ENCODE measurements at regions not wholly inside any gene's neighbourhood (a gene's known extent, or its start where the extent isn't known, plus 50 kb on each side); places are given as distances from the start of the nearest gene placed in this dataset.

GRCh38 chr1:79945391-79945790 lies 938.9 kb upstream of the ADGRL4 start:
- Histone ChIP-seq H3K9me3 (ENCODE audit: low read length) (no peaks in the 10 kb centered on the region), H3K4me3 (ENCODE audit: low read length) (no peak overlapping the region), H3K36me3 (ENCODE audit: insufficient read depth, low read length) (no peaks in the 10 kb centered on the region), H3K27me3 (ENCODE audit: insufficient read depth, low read length, poor library complexity, severe bottlenecking) (no peaks in the 10 kb centered on the region), H3K4me1 (ENCODE audit: insufficient read depth, low read length) (no peaks in the 10 kb centered on the region), H3K27ac (ENCODE audit: low read depth, low read length) (no peak overlapping the region)
- H3K36me3 Mint-ChIP-seq, result no peaks in the 10 kb centered on the region
- no peak overlapping the region for H3K27ac Mint-ChIP-seq
- no peak overlapping the region for H3K4me3 Mint-ChIP-seq
- no peak for DNase-seq
- CTCF ChIA-PET, result no interaction called here
- H3K4me1 Mint-ChIP-seq, result no peaks in the 10 kb centered on the region
- H3K9me3 Mint-ChIP-seq, result peaks cover 7 to 22% (median 8%) of the 10 kb centered on the region in 5 donors
- POLR2A ChIA-PET, result no interaction called here
- no peaks in the 10 kb centered on the region for H3K27me3 Mint-ChIP-seq

- H3K27me3 Mint-ChIP-seq, result no peaks in the 10 kb centered on the region
- Histone ChIP-seq H3K27ac (ENCODE audit: low read depth, low read length) (no peak overlapping the region), H3K36me3 (ENCODE audit: insufficient read depth, low read length) (no peaks in the 10 kb centered on the region), H3K4me3 (ENCODE audit: low read length) (no peak overlapping the region), H3K27me3 (ENCODE audit: insufficient read depth, low read length, poor library complexity, severe bottlenecking) (no peaks in the 10 kb centered on the region), H3K4me1 (ENCODE audit: insufficient read depth, low read length) (no peaks in the 10 kb centered on the region), H3K9me3 (ENCODE audit: low read length) (no peaks in the 10 kb centered on the region)
- H3K4me3 Mint-ChIP-seq, result no peak overlapping the region
- DNase-seq, result no peak
- ChIA-PET CTCF (no interaction called here), POLR2A (no interaction called here)
- H3K36me3 Mint-ChIP-seq, result no peaks in the 10 kb centered on the region
- H3K27ac Mint-ChIP-seq, result no peak overlapping the region
- H3K4me1 Mint-ChIP-seq, result no peaks in the 10 kb centered on the region
- peaks cover 3 to 32% (median 12%) of the 10 kb centered on the region in 5 donors for H3K9me3 Mint-ChIP-seq
Observed at GRCh38 chr1:79929356-79929755, 922.8 kb upstream of the ADGRL4 start.

GRCh38 chr1:79928901-79929300 lies 922.4 kb upstream of the ADGRL4 start:
- Histone ChIP-seq H3K4me3 (ENCODE audit: low read length) (no peak overlapping the region), H3K27me3 (ENCODE audit: insufficient read depth, low read length, poor library complexity, severe bottlenecking) (no peaks in the 10 kb centered on the region), H3K27ac (ENCODE audit: low read depth, low read length) (no peak overlapping the region), H3K4me1 (ENCODE audit: insufficient read depth, low read length) (no peaks in the 10 kb centered on the region), H3K9me3 (ENCODE audit: low read length) (no peaks in the 10 kb centered on the region), H3K36me3 (ENCODE audit: insufficient read depth, low read length) (no peaks in the 10 kb centered on the region)
- no peak for DNase-seq
- H3K9me3 Mint-ChIP-seq, result peaks cover 5 to 33% (median 12%) of the 10 kb centered on the region in 5 donors
- no peaks in the 10 kb centered on the region for H3K36me3 Mint-ChIP-seq
- no peak overlapping the region for H3K27ac Mint-ChIP-seq
- CTCF ChIA-PET, result no interaction called here
- H3K4me1 Mint-ChIP-seq, result no peaks in the 10 kb centered on the region
- H3K4me3 Mint-ChIP-seq, result no peak overlapping the region
- H3K27me3 Mint-ChIP-seq, result no peaks in the 10 kb centered on the region
- POLR2A ChIA-PET, result no interaction called here

GRCh38 chr1:79920960-79921669 lies 914.6 kb upstream of the ADGRL4 start:
- ChIA-PET POLR2A (no interaction called here), CTCF (no interaction called here)
- no peak overlapping the region for H3K27ac Mint-ChIP-seq
- H3K4me1 Mint-ChIP-seq, result no peaks in the 10 kb centered on the region
- H3K9me3 Mint-ChIP-seq, result peaks cover 14 to 34% (median 23%) of the 10 kb centered on the region in 5 donors
- no peak overlapping the region for H3K4me3 Mint-ChIP-seq
- no peaks in the 10 kb centered on the region for H3K27me3 ChIP-seq (ENCODE audit: insufficient read depth, low read length, poor library complexity, severe bottlenecking)
- no peaks in the 10 kb centered on the region for H3K4me1 ChIP-seq (ENCODE audit: insufficient read depth, low read length)
- H3K36me3 Mint-ChIP-seq, result no peaks in the 10 kb centered on the region
- DNase-seq, result no peak
- H3K27ac ChIP-seq (ENCODE audit: low read depth, low read length), result no peak overlapping the region
- H3K4me3 ChIP-seq (ENCODE audit: low read length), result no peak overlapping the region
- H3K27me3 Mint-ChIP-seq, result no peaks in the 10 kb centered on the region
- no peaks in the 10 kb centered on the region for H3K36me3 ChIP-seq (ENCODE audit: insufficient read depth, low read length)
- no peaks in the 10 kb centered on the region for H3K9me3 ChIP-seq (ENCODE audit: low read length)

GRCh38 chr1:79914896-79915295 lies 908.4 kb upstream of the ADGRL4 start:
- Mint-ChIP-seq H3K4me1 (no peaks in the 10 kb centered on the region), H3K9me3 (peaks cover 2 to 26% (median 9%) of the 10 kb centered on the region in 5 donors), H3K27me3 (no peaks in the 10 kb centered on the region), H3K4me3 (no peak overlapping the region), H3K27ac (no peak overlapping the region), H3K36me3 (no peaks in the 10 kb centered on the region)
- ChIA-PET CTCF (no interaction called here), POLR2A (no interaction called here)
- no peak overlapping the region for H3K4me3 ChIP-seq (ENCODE audit: low read length)
- no peaks in the 10 kb centered on the region for H3K27me3 ChIP-seq (ENCODE audit: insufficient read depth, low read length, poor library complexity, severe bottlenecking)
- no peaks in the 10 kb centered on the region for H3K9me3 ChIP-seq (ENCODE audit: low read length)
- H3K36me3 ChIP-seq (ENCODE audit: insufficient read depth, low read length), result no peaks in the 10 kb centered on the region
- no peaks in the 10 kb centered on the region for H3K4me1 ChIP-seq (ENCODE audit: insufficient read depth, low read length)
- H3K27ac ChIP-seq (ENCODE audit: low read depth, low read length), result no peak overlapping the region
- DNase-seq, result no peak

GRCh38 chr1:79912813-79913212 lies 906.3 kb upstream of the ADGRL4 start:
- H3K4me1 ChIP-seq (ENCODE audit: insufficient read depth, low read length), result no peaks in the 10 kb centered on the region
- H3K4me3 ChIP-seq (ENCODE audit: low read length), result no peak overlapping the region
- H3K36me3 ChIP-seq (ENCODE audit: insufficient read depth, low read length), result no peaks in the 10 kb centered on the region
- Mint-ChIP-seq H3K36me3 (no peaks in the 10 kb centered on the region), H3K4me1 (no peaks in the 10 kb centered on the region), H3K27me3 (no peaks in the 10 kb centered on the region), H3K27ac (no peak overlapping the region), H3K4me3 (no peak overlapping the region), H3K9me3 (peaks cover under 1 to 19% (median 6%) of the 10 kb centered on the region in 5 donors)
- no peaks in the 10 kb centered on the region for H3K27me3 ChIP-seq (ENCODE audit: insufficient read depth, low read length, poor library complexity, severe bottlenecking)
- POLR2A ChIA-PET, result no interaction called here
- CTCF ChIA-PET, result no interaction called here
- DNase-seq, result no peak
- no peaks in the 10 kb centered on the region for H3K9me3 ChIP-seq (ENCODE audit: low read length)
- no peak overlapping the region for H3K27ac ChIP-seq (ENCODE audit: low read depth, low read length)

GRCh38 chr1:79903321-79903720 lies 896.8 kb upstream of the ADGRL4 start:
- ChIA-PET CTCF (no interaction called here), POLR2A (no interaction called here)
- Mint-ChIP-seq H3K27me3 (peaks cover 0 to 2% of the 10 kb centered on the region in 2 donors), H3K9me3 (peaks cover 8 to 36% (median 15%) of the 10 kb centered on the region in 5 donors), H3K27ac (no peak overlapping the region), H3K4me1 (no peaks in the 10 kb centered on the region), H3K4me3 (no peak overlapping the region), H3K36me3 (no peaks in the 10 kb centered on the region)
- Histone ChIP-seq H3K27ac (ENCODE audit: low read depth, low read length) (no peak overlapping the region), H3K36me3 (ENCODE audit: insufficient read depth, low read length) (no peaks in the 10 kb centered on the region), H3K27me3 (ENCODE audit: insufficient read depth, low read length, poor library complexity, severe bottlenecking) (no peaks in the 10 kb centered on the region), H3K4me1 (ENCODE audit: insufficient read depth, low read length) (no peaks in the 10 kb centered on the region), H3K4me3 (ENCODE audit: low read length) (no peak overlapping the region), H3K9me3 (ENCODE audit: low read length) (peaks cover 6% of the 10 kb centered on the region)
- DNase-seq, result no peak

- no peak for DNase-seq
- Histone ChIP-seq H3K4me3 (ENCODE audit: low read length) (no peak overlapping the region), H3K36me3 (ENCODE audit: insufficient read depth, low read length) (no peaks in the 10 kb centered on the region), H3K27ac (ENCODE audit: low read depth, low read length) (no peak overlapping the region), H3K27me3 (ENCODE audit: insufficient read depth, low read length, poor library complexity, severe bottlenecking) (no peaks in the 10 kb centered on the region), H3K4me1 (ENCODE audit: insufficient read depth, low read length) (no peaks in the 10 kb centered on the region), H3K9me3 (ENCODE audit: low read length) (peaks cover 6% of the 10 kb centered on the region)
- Mint-ChIP-seq H3K9me3 (peaks cover 8 to 43% (median 15%) of the 10 kb centered on the region in 5 donors), H3K4me3 (no peak overlapping the region), H3K36me3 (no peaks in the 10 kb centered on the region), H3K4me1 (no peaks in the 10 kb centered on the region), H3K27ac (no peak overlapping the region), H3K27me3 (peaks cover 0 to 2% of the 10 kb centered on the region in 2 donors)
- ChIA-PET POLR2A (no interaction called here), CTCF (no interaction called here)
Observed at GRCh38 chr1:79902418-79902817, 895.9 kb upstream of the ADGRL4 start.

- no peaks in the 10 kb centered on the region for H3K27me3 Mint-ChIP-seq
- Histone ChIP-seq H3K27me3 (ENCODE audit: insufficient read depth, low read length, poor library complexity, severe bottlenecking) (no peaks in the 10 kb centered on the region), H3K9me3 (ENCODE audit: low read length) (peaks cover 6% of the 10 kb centered on the region), H3K27ac (ENCODE audit: low read depth, low read length) (no peak overlapping the region), H3K36me3 (ENCODE audit: insufficient read depth, low read length) (no peaks in the 10 kb centered on the region), H3K4me1 (ENCODE audit: insufficient read depth, low read length) (no peaks in the 10 kb centered on the region), H3K4me3 (ENCODE audit: low read length) (no peak overlapping the region)
- no peaks in the 10 kb centered on the region for H3K36me3 Mint-ChIP-seq
- H3K9me3 Mint-ChIP-seq, result peaks cover 4 to 34% (median 11%) of the 10 kb centered on the region in 5 donors
- ChIA-PET POLR2A (no interaction called here), CTCF (no interaction called here)
- no peaks in the 10 kb centered on the region for H3K4me1 Mint-ChIP-seq
- no peak overlapping the region for H3K4me3 Mint-ChIP-seq
- DNase-seq, result no peak
- no peak overlapping the region for H3K27ac Mint-ChIP-seq
Observed at GRCh38 chr1:79899914-79900313, 893.4 kb upstream of the ADGRL4 start.
